MCF 10A (cell line): ENCODE measurements at regions not wholly inside any gene's neighbourhood (a gene's known extent, or its start where the extent isn't known, plus 50 kb on each side); places are given as distances from the start of the nearest gene placed in this dataset.
"Not testable (repeated sequence)": the region's sequence is repeated elsewhere in the genome, so short reads cannot be mapped to it uniquely, and the experiment has no call there.

Experiments used
- BruUV-seq: library from RNA; stranded (reverse); fragments of 400-500 nt; replicated peaks from 2 replicates; lab custom pipeline; 2021; lab: Mats Ljungman, UMichigan
- CTCF ChIA-PET: fragments of 300-600 bp; sonication (Branson Sonifier 250); formaldehyde crosslinking; extraction: SDS; loops from one replicate; lab custom pipeline; 2021; ENCODE audit warnings: antibody characterized with exemption, inconsistent platforms; lab: Yijun Ruan, JAX
- POLR2A ChIA-PET: fragments of 300-600, 350-650 bp; sonication (Branson Sonifier 250); formaldehyde crosslinking; extraction: SDS; loops from one replicate; lab custom pipeline; 2020; ENCODE audit warnings: antibody characterized with exemption, inconsistent platforms; lab: Yijun Ruan, JAX
- DNase-seq: peaks from one replicate; pipeline ENCODE4 v3.0.0-alpha.2; 2018; ENCODE audit not compliant: unreplicated experiment
- H3K27ac Mint-ChIP-seq: one replicate; pipeline ENCODE4 v1.8.0; 2022; ENCODE audit warnings: mild to moderate bottlenecking, low read depth, mixed read lengths; ENCODE audit not compliant: unreplicated experiment
- H3K27me3 Mint-ChIP-seq: one replicate; pipeline ENCODE4 v1.8.0; 2022; ENCODE audit warnings: mixed read lengths; ENCODE audit not compliant: insufficient read depth, unreplicated experiment
- H3K36me3 Mint-ChIP-seq: one replicate; pipeline ENCODE4 v1.8.0; 2022; ENCODE audit warnings: mild to moderate bottlenecking, moderate library complexity, mixed read lengths; ENCODE audit not compliant: insufficient read depth, unreplicated experiment
- H3K4me1 Mint-ChIP-seq: one replicate; pipeline ENCODE4 v1.8.0; 2022; ENCODE audit warnings: mixed read lengths; ENCODE audit not compliant: insufficient read depth, unreplicated experiment
- H3K4me3 Mint-ChIP-seq: one replicate; pipeline ENCODE4 v1.8.0; 2022; ENCODE audit warnings: mild to moderate bottlenecking, moderate library complexity, mixed read lengths; ENCODE audit not compliant: unreplicated experiment
- H3K9me3 Mint-ChIP-seq: one replicate; pipeline ENCODE4 v1.8.0; 2022; ENCODE audit warnings: mixed read lengths; ENCODE audit not compliant: unreplicated experiment
- CTCF ChIP-seq: fragments of 200-600 bp; IDR thresholded peaks from one replicate; pipeline ENCODE4 v1.8.0; 2022; ENCODE audit warnings: antibody characterized with exemption, mild to moderate bottlenecking; ENCODE audit not compliant: unreplicated experiment
- intact Hi-C: fragments of 100-400 bp; cut with micrococcal nuclease; formaldehyde crosslinking; loops from 2 replicates; pipeline ENCODE4 v1.14.1; 2022

GRCh38 chr11:121996574-121996973, 119.4 kb downstream of the BLID start:
- BruUV-seq, result no TSS peak
- no peaks in the 10 kb centered on the region for H3K27me3 Mint-ChIP-seq
- intact Hi-C loops, result no loop called here

GRCh38 chr11:121983901-121984300, 132.1 kb downstream of the BLID start:
- TF ChIP-seq CTCF, result no peak
- no peaks in the 10 kb centered on the region for H3K4me1 Mint-ChIP-seq
- BruUV-seq, result no TSS peak
- H3K4me3 Mint-ChIP-seq, result no peak overlapping the region
- H3K27me3 Mint-ChIP-seq, result no peaks in the 10 kb centered on the region
- intact Hi-C loops, result no loop called here
- no peaks in the 10 kb centered on the region for H3K36me3 Mint-ChIP-seq
- POLR2A ChIA-PET, result no interaction called here
- DNase-seq, result no peak
- H3K27ac Mint-ChIP-seq, result no peak overlapping the region
- no peaks in the 10 kb centered on the region for H3K9me3 Mint-ChIP-seq
- CTCF ChIA-PET, result interaction anchor here (0.7 to 0.8 kb wide), 3 partner anchors 12 to 251 kb away, joined by 3 to 4 read pairs (median 4); no protein-coding TSS in a partner anchor

More at GRCh38 chr11:121996574-121996973, 119.4 kb downstream of the BLID start:
- Mint-ChIP-seq H3K4me3 (no peak overlapping the region), H3K9me3 (no peaks in the 10 kb centered on the region), H3K4me1 (no peaks in the 10 kb centered on the region), H3K27ac (no peak overlapping the region), H3K36me3 (no peaks in the 10 kb centered on the region)
- POLR2A ChIA-PET, result no interaction called here
- TF ChIP-seq CTCF, result no peak
- CTCF ChIA-PET, result interaction anchor here (0.7 kb wide), 1 partner anchor 159 kb away, joined by 3 read pairs; no protein-coding TSS in a partner anchor
- no peak for DNase-seq

GRCh38 chr11:121977914-121978313, 138.1 kb downstream of the BLID start:
- H3K4me3 Mint-ChIP-seq, DNase-seq, H3K27me3 Mint-ChIP-seq, H3K27ac Mint-ChIP-seq, intact Hi-C loops, BruUV-seq, POLR2A ChIA-PET, H3K4me1 Mint-ChIP-seq, H3K36me3 Mint-ChIP-seq, CTCF ChIA-PET: not testable (repeated sequence)
- peaks cover 15% of the 10 kb centered on the region for H3K9me3 Mint-ChIP-seq

- Mint-ChIP-seq H3K27me3 (no peaks in the 10 kb centered on the region), H3K27ac (no peak overlapping the region), H3K4me3 (no peak overlapping the region), H3K36me3 (no peaks in the 10 kb centered on the region), H3K4me1 (peaks cover 16% of the 10 kb centered on the region), H3K9me3 (peaks cover 9% of the 10 kb centered on the region)
- CTCF ChIA-PET, result no interaction called here
- POLR2A ChIA-PET, result no interaction called here
- BruUV-seq, result no TSS peak
- intact Hi-C loops, result no loop called here
- no peak for TF ChIP-seq CTCF
- DNase-seq, result no peak
Measured at GRCh38 chr11:121968638-121969037, 147.4 kb downstream of the BLID start.
